H54 (cell line): ENCODE measurements at regions not wholly inside any gene's neighbourhood (a gene's known extent, or its start where the extent isn't known, plus 50 kb on each side); places are given as distances from the start of the nearest gene placed in this dataset.

ENCODE experiments used
- DNase-seq: peaks from one replicate; pipeline ENCODE4 v3.0.0; 2011; ENCODE audit warnings: low spot score, mixed read lengths; ENCODE audit not compliant: insufficient read length
- FAIRE-seq: peaks from 3 replicates; lab custom pipeline; 2011; peaks lifted over from hg19 to GRCh38; lab: Jason Lieb, UNC
- POLR2A ChIP-seq: IDR thresholded peaks from 2 replicates; pipeline ENCODE4 v1.6.1; 2011; ENCODE audit warnings: low read depth, mild to moderate bottlenecking, low read length

GRCh38 chr2:8540552-8541055 lies 141.3 kb upstream of the ID2 start:
- DNase-seq (no peak), FAIRE-seq (no peak)
- TF ChIP-seq POLR2A = no peak

GRCh38 chr2:8541223-8541622 lies 140.6 kb upstream of the ID2 start:
- TF ChIP-seq POLR2A = no peak
- FAIRE-seq (no peak), DNase-seq (no peak)

- TF ChIP-seq POLR2A = no peak
- no peak for DNase-seq
- no peak for FAIRE-seq
These were observed 140.2 kb upstream of the ID2 start for GRCh38 chr2:8541636-8542035.

- no peak for FAIRE-seq
- no peak for TF ChIP-seq POLR2A
- DNase-seq = no peak
These were observed 139.3 kb upstream of the ID2 start for GRCh38 chr2:8542381-8543059.

- FAIRE-seq (no peak), DNase-seq (no peak)
- no peak for TF ChIP-seq POLR2A
These were observed 138.8 kb upstream of the ID2 start for GRCh38 chr2:8543060-8543382.

GRCh38 chr2:8543383-8544170 lies 138.3 kb upstream of the ID2 start:
- FAIRE-seq = peak; percentile 67
- peak; percentile 94 for DNase-seq
- TF ChIP-seq POLR2A = no peak

- DNase-seq = no peak
- no peak for TF ChIP-seq POLR2A
- no peak for FAIRE-seq
These were observed 137.6 kb upstream of the ID2 start for GRCh38 chr2:8544171-8544785.

GRCh38 chr2:8544786-8545694 lies 136.8 kb upstream of the ID2 start:
- peak; percentile 92 for DNase-seq
- FAIRE-seq = no peak

GRCh38 chr2:8545695-8546611 lies 135.9 kb upstream of the ID2 start:
- DNase-seq = no peak
- FAIRE-seq = no peak

More at GRCh38 chr2:8544786-8545694, 136.8 kb upstream of the ID2 start:
- TF ChIP-seq POLR2A = no peak

GRCh38 chr2:8546612-8547283 lies 135.1 kb upstream of the ID2 start:
- FAIRE-seq (no peak), DNase-seq (no peak)

More at GRCh38 chr2:8545695-8546611, 135.9 kb upstream of the ID2 start:
- TF ChIP-seq POLR2A = no peak

GRCh38 chr2:8547284-8548064 lies 134.4 kb upstream of the ID2 start:
- no peak for TF ChIP-seq POLR2A
- FAIRE-seq = no peak
- DNase-seq = no peak

More at GRCh38 chr2:8546612-8547283, 135.1 kb upstream of the ID2 start:
- TF ChIP-seq POLR2A = no peak
